ENCODE measurements at regions not wholly inside any gene's neighbourhood (a gene's known extent, or its start where the extent isn't known, plus 50 kb on each side); places are given as distances from the start of the nearest gene placed in this dataset.

DNA sequence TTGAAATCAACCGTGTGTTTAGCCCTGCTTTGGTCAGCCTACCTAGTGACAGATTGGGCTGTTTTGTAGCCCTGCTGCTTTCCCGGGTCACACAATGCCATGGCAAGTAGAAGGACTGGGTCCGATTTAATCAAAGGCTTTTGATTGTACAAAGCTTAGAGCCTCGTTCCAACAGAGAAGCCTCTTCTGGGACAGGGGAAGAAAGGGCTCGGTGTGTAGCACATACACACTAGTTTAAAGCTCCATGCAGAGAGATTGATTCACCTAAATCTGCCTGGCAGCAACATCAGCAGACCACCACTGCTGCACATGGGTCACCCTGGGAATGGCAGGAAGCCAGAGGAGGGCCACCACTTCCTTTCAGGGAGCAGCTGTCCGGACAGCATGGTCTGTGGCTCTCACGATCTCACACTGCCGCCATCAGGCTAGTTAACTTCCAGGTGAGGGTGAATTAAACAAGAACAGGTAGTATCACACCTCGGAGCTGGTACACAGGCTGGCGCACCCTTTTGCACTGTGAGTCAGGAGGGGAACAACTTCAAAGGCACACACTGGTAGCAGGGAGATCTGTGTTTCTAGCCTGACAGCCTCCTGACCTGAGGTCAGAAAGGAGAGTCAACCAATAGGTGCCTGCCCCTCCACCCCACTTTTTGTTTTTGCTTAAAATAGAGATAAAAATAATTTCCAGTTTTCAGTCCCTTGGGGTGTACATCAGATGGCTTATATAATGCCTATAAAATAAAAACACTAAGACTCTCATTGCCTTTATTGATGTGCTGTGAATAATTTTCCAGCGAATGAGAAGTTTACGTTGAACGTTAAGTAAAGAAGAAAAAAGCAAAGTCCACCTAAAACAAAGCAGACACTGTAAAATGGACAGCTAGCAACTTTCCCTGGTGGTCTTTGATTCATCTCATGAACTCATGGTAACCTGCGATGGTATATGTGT, 108.5 kb downstream of the CDCA7 start (continued):
- TF ChIP-seq, protein P1, sequence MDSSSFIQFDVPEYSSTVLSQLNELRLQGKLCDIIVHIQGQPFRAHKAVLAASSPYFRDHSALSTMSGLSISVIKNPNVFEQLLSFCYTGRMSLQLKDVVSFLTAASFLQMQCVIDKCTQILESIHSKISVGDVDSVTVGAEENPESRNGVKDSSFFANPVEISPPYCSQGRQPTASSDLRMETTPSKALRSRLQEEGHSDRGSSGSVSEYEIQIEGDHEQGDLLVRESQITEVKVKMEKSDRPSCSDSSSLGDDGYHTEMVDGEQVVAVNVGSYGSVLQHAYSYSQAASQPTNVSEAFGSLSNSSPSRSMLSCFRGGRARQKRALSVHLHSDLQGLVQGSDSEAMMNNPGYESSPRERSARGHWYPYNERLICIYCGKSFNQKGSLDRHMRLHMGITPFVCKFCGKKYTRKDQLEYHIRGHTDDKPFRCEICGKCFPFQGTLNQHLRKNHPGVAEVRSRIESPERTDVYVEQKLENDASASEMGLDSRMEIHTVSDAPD (CRISPR knock-in tag; IDR thresholded peaks at IDR 0.05) = 0 out of 2 replicates have a peak, but pooled peaks have one; percentile 53
- TF ChIP-seq ZFP36L1 (CRISPR knock-in tag; IDR thresholded peaks at IDR 0.05) (no peak), ZNF816 (CRISPR knock-in tag; IDR thresholded peaks at IDR 0.05; ENCODE audit: borderline replicate concordance) (no peak; the same call in 1 of the 2 replicates), ZSCAN30 (CRISPR knock-in tag; IDR thresholded peaks at IDR 0.05) (no peak), ZNF235 (CRISPR knock-in tag; IDR thresholded peaks at IDR 0.05; ENCODE audit: borderline replicate concordance) (no peak), ZMYM4 (CRISPR knock-in tag; IDR thresholded peaks at IDR 0.05) (peak; percentile 46; the same call in 1 of the 2 replicates), TBX3 (IDR thresholded peaks at IDR 0.05; ENCODE audit: borderline replicate concordance) (peak; percentile 53; the same call in 1 of the 2 replicates), NR2F6 (IDR thresholded peaks at IDR 0.05) (peak; percentile 50; the same call in 1 of the 2 replicates), NR2F6 (CRISPR knock-in tag; IDR thresholded peaks at IDR 0.05) (0 out of 2 replicates have a peak, but pooled peaks have one; percentile 20), HOXD1 (CRISPR knock-in tag; IDR thresholded peaks at IDR 0.05) (0 out of 2 replicates have a peak, but pooled peaks have one; percentile 36), STAG1 (CRISPR knock-in tag; IDR thresholded peaks at IDR 0.05) (peak; percentile 66), TEAD3 (CRISPR knock-in tag; optimal IDR thresholded peaks at IDR 0.05; ENCODE audit: borderline replicate concordance) (peak; percentile 21), ZNF629 (CRISPR knock-in tag; conservative IDR thresholded peaks at IDR 0.05) (peak; percentile 50; the same call in 1 of the 2 replicates), RXRB (CRISPR knock-in tag; IDR thresholded peaks at IDR 0.05; ENCODE audit: borderline replicate concordance) (0 out of 2 replicates have a peak, but pooled peaks have one; percentile 10), ZNF552 (CRISPR knock-in tag; IDR thresholded peaks at IDR 0.05; ENCODE audit: borderline replicate concordance) (no peak), ZNF644 (CRISPR knock-in tag; IDR thresholded peaks at IDR 0.05; ENCODE audit: low read depth) (peak; percentile 23; the same call in 1 of the 2 replicates)
- TF ChIP-seq, protein P2, sequence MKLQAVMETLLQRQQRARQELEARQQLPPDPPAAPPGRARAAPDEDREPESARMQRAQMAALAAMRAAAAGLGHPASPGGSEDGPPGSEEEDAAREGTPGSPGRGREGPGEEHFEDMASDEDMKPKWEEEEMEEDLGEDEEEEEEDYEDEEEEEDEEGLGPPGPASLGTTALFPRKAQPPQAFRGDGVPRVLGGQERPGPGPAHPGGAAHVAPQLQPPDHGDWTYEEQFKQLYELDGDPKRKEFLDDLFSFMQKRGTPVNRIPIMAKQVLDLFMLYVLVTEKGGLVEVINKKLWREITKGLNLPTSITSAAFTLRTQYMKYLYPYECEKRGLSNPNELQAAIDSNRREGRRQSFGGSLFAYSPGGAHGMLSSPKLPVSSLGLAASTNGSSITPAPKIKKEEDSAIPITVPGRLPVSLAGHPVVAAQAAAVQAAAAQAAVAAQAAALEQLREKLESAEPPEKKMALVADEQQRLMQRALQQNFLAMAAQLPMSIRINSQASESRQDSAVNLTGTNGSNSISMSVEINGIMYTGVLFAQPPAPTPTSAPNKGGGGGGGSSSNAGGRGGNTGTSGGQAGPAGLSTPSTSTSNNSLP (IDR thresholded peaks at IDR 0.05; ENCODE audit: low read depth, low read length) = 0 out of 2 replicates have a peak, but pooled peaks have one; percentile 37
- TF ChIP-seq, protein P3, sequence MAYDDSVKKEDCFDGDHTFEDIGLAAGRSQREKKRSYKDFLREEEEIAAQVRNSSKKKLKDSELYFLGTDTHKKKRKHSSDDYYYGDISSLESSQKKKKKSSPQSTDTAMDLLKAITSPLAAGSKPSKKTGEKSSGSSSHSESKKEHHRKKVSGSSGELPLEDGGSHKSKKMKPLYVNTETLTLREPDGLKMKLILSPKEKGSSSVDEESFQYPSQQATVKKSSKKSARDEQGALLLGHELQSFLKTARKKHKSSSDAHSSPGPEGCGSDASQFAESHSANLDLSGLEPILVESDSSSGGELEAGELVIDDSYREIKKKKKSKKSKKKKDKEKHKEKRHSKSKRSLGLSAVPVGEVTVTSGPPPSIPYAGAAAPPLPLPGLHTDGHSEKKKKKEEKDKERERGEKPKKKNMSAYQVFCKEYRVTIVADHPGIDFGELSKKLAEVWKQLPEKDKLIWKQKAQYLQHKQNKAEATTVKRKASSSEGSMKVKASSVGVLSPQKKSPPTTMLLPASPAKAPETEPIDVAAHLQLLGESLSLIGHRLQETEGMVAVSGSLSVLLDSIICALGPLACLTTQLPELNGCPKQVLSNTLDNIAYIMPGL (CRISPR knock-in tag; IDR thresholded peaks at IDR 0.05; ENCODE audit: borderline replicate concordance in 1 of 2, low read depth in 1 of 2) = peak; percentile 52 to 78; a peak in 3 of 4 replicates
- TF ChIP-seq, protein P4, sequence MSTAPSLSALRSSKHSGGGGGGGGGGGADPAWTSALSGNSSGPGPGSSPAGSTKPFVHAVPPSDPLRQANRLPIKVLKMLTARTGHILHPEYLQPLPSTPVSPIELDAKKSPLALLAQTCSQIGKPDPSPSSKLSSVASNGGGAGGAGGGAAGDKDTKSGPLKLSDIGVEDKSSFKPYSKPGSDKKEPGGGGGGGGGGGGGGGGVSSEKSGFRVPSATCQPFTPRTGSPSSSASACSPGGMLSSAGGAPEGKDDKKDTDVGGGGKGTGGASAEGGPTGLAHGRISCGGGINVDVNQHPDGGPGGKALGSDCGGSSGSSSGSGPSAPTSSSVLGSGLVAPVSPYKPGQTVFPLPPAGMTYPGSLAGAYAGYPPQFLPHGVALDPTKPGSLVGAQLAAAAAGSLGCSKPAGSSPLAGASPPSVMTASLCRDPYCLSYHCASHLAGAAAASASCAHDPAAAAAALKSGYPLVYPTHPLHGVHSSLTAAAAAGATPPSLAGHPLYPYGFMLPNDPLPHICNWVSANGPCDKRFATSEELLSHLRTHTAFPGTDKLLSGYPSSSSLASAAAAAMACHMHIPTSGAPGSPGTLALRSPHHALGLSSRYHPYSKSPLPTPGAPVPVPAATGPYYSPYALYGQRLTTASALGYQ (CRISPR knock-in tag; IDR thresholded peaks at IDR 0.05) = 0 out of 2 replicates have a peak, but pooled peaks have one; percentile 27
- TF ChIP-seq, protein P5, sequence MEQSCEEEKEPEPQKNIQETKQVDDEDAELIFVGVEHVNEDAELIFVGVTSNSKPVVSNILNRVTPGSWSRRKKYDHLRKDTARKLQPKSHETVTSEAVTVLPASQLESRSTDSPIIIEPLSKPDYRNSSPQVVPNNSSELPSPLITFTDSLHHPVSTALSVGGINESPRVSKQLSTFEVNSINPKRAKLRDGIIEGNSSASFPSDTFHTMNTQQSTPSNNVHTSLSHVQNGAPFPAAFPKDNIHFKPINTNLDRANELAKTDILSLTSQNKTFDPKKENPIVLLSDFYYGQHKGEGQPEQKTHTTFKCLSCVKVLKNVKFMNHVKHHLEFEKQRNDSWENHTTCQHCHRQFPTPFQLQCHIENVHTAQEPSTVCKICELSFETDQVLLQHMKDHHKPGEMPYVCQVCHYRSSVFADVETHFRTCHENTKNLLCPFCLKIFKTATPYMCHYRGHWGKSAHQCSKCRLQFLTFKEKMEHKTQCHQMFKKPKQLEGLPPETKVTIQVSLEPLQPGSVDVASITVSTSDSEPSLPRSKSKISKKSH (CRISPR knock-in tag; IDR thresholded peaks at IDR 0.05; ENCODE audit: borderline replicate concordance) = 0 out of 2 replicates have a peak, but pooled peaks have one; percentile 46

Data from HepG2 (cell line).